A172 (cell line): ENCODE measurements at regions not wholly inside any gene's neighbourhood (a gene's known extent, or its start where the extent isn't known, plus 50 kb on each side); places are given as distances from the start of the nearest gene placed in this dataset.
"Not testable (repeated sequence)": the region's sequence is repeated elsewhere in the genome, so short reads cannot be mapped to it uniquely, and the experiment has no call there.

Experiments used
- DNase-seq: peaks from one replicate; pipeline ENCODE4 v3.0.0-alpha.2; 2015; ENCODE audit warnings: low spot score

DNA sequence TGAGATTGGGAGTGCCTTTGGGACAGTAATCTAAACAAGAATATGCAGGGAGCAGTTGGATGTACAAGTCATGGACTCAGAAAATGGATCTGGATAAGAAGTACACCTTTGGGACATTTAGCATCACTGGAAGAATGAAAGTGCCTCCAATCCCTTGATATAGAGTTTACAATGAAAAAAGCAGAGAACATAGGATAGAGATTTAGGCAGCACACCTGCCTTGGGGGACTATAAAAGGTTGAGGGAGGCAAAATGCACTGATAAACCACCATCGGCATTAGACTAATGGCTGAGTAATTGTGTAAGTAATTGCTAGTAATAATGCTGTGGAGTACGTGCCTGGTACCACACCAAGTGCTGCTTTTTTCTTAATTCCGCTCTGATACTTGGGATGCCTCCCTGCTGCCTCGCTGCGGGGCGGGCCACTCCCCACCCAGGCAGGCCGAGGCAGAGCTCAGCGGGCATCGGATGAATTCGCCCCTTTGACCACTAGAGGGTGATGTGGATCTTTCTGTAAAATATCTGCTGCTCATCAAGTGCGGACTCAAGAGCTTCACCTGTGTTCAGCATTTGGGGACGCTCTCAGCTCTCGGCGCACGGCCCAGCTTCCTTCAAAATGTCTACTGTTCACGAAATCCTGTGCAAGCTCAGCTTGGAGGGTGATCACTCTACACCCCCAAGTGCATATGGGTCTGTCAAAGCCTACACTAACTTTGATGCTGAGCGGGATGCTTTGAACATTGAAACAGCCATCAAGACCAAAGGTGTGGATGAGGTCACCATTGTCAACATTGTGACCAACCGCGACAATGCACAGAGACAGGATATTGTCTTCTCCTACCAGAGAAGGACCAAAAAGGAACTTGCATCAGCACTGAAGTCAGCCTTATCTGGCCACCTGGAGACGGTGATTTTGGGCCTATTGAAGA lies 99.9 kb downstream of the ANKRD18B start:
- peak; percentile 68 for DNase-seq

DNA sequence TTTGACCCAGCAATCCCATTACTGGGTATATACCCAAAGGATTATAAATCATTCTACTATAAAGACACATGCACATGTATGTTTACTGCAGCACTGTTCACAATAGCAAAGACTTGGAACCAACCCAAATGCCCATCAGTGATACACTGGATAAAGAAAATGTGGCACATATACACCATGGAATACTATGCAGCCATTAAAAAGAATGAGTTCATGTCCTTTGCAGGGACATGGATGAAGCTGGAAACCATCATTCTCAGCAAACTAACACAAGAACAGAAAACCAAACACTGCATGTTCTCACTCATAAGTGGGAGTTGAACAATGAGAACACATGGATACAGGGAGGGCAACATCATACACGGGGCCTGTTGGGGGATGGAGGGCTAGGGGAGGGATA lies 104.3 kb downstream of the ANKRD18B start:
- DNase-seq = not testable (repeated sequence)

DNA sequence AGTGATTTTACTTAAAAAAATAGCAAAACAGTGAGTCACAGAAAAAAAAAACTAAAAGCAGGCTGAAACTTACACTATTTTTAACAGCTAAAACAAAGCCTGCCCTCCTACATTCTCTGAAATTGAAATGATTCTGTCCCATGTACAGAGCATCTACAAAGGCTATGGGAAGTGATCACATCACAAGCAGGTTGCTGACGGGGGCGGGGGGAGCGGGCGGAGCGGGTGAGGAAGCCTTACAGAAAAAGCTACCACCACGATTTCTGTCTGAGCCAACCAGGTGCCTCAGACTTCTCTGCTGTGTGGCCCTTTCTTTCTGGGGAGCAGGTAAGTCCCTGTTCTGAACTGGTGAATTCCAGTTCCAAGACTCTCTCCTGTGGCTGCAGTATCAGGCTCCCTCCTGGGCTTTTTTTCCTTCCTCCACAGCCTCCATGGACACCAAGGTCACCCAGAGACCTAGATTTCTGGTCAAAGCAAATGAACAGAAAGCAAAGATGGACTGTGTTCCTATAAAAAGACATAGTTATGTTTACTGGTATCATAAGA lies 104.9 kb downstream of the ANKRD18B start:
- no peak for DNase-seq

DNA sequence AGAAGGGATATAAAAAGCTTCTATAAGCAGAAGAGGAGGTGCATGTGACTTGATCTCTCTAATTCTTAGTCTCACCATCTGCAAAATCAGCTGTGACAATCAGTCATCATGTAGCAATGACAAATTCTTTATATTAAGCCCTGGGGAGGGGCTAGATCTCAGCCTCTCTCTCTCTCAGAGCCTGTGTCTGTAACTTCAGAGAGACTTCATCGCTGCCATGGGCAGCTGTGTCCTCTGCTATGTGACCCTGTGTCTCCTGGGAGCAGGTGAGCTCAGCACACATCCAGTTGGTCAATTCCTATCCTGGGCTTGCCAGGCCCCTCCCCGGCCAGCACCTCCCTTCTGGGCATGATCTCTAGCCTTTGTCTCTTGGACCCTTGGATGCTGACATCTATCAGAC lies 109.6 kb downstream of the ANKRD18B start:
- no peak for DNase-seq

DNA sequence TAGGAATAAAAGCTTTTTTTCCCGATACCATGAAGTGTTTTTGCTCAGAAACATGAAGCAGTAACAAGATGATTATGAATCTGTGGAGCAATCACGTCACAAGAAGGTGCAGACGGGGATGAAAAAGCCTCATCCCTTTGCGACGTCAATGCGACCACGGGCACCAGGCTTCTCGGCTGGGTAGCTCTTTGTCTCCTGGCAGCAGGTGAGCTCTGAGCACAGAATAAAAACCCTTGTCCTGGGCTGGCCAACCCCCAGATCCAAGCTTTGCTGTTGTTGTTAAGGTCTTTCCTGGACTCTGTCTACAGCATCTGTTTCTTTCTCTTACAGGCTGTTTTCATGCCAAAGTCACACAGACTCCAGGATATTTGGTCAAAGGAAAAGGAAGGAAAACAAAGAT lies 113.8 kb downstream of the ANKRD18B start:
- DNase-seq = no peak

DNA sequence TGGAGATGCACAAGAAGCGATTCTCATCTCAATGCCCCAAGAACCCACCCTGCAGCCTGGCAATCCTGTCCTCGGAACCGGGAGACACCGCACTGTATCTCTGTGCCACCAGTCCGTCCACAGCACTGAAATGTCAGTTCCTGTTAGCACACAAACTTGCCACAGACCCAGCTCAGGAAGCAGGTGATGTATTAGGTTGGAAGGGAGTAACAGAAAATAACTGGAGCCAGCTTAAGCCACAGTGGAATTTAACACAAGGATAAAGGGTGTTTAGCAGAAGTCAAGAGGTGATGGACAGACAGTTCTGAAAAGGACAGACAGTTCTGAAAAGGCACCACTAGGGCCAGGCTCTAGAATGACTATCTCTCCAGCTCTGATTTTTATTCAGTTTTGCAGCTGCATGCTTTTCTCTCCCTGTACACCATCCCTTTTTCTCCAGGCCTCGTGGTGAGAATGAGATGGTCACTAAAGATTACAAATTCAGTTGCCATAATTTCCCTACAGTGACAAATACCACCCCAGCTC lies 114.4 kb downstream of the ANKRD18B start:
- DNase-seq = no peak

DNA sequence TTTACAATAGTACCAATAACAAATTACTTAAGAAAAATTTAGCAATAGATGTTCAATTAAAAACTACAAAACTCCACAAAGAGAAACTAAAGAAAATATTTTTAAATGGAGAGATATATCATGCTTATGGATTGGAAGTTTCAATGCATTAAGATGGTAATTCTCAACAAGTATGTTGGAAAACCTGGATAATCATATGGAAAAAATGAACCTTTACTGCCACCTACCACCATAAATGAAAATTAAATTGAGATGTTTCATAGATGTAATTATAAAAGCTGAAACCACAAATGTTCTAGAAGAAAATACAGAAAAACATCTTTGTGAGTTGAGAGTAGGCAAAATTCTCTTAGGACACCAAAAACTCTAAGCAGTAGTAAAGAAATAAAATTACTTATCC lies 121.7 kb downstream of the ANKRD18B start:
- DNase-seq = no peak

DNA sequence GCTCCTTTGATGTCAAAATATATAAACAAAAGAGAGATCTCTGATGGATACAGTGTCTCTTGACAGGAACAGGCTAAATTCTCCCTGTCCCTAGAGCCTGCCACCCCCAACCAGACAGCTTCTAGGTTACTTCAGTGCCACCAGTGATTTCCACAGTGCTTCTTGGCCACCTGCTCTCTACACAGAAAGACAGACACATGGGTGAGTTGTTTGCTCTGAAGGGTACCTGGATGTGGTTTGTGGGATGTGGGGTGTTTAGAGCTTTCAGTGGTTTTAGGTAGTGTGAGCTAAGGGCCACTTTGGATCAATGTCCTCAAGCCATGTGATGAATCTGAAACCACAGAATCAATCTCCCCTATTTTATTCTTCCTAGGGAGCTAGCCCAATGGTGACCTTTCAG lies 125.4 kb downstream of the ANKRD18B start:
- no peak for DNase-seq

DNA sequence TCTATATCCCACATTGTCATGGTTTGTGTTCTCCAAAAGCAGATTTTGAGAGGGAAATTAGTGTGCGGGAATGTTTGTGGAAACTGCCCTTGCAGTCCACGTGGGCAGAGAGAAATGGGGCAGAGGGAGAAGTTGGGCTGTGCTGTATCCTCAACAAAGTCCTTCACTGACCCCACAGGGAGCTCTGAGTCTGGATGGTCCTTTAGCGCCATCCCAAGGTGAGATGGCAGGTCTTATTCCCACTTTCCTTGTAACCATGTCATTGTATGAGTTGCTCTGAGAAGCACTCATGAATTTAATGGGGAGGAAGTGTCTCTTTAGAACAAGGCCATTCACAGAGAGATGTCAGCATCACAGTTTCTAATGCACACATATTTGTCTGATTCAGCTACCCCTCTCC lies 127.1 kb downstream of the ANKRD18B start:
- no peak for DNase-seq

DNA sequence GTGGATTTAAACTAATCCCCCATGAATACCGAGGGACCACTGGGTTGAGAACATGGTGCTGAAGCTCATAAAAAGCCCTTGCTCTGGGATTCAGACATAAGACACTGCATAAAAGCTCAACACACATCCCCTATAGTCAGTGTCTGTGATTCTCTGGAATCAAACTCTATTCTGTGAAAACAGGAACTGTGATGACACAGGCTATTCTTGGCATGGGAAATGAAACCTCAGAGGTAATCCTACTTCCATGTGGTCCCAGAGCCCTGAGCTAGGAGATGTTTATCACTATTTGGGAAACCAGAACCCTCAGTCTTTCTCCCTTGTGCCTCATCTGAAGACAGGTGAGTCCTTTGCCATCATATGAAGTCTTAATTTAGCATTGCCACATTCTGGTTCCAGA lies 135.4 kb upstream of the PRSS3 start:
- no peak for DNase-seq

DNA sequence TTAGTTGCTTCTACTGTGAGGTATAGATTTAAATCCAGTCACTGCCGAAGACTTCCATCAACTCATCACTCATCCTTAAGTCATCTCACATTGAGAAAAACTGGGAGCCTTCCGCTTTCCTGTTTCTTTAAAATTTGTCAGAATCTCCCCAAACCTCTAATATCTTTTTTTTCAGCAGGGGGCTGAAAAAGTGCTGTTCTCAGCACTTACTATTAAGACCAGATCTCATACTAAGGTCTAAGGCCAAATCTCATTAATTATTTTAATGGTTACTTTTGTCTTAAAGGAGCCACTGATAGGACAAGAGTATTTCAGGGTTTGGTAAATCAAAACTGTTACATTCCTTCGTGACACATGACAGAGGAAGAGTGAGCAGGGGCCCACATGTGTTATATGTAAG lies 134.6 kb upstream of the PRSS3 start:
- no peak for DNase-seq

DNA sequence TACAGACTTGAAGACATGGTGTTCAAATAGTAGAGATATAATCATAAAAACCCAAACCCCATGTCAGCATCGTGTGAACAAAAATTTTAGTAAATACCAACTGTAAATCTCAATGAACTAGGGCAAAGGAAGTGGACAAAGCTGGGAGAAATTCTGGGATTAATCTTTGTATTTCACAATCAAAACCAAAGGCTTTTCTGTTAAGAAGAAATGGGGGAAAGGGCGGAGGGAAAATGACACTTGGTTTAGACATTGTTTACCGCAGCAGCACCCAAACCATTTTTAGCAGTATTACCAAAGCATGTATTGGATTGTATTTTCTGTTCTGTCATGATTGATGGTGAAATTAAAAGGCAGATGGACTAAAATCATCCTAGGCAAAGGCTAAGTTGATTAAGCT lies 134.2 kb upstream of the PRSS3 start:
- no peak for DNase-seq

DNA sequence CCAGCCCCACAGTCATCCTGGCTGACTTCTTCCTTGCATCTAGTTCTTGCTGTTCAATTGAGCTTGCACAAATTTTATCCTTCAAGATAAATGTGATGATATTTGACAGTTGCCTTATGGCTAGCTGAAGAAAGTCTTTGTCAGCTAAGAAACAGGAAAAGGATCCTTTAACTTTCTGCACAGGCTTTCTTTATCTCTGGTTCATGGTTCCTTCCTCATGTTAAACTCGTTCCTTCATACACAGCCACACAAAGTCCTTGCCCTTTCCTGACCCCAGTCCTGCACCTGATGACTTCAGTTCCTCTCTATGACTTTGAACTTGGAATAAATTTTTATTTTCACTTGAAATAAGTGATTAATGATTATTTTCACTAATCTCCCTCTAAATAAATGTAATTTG lies 132.5 kb upstream of the PRSS3 start:
- no peak for DNase-seq

DNA sequence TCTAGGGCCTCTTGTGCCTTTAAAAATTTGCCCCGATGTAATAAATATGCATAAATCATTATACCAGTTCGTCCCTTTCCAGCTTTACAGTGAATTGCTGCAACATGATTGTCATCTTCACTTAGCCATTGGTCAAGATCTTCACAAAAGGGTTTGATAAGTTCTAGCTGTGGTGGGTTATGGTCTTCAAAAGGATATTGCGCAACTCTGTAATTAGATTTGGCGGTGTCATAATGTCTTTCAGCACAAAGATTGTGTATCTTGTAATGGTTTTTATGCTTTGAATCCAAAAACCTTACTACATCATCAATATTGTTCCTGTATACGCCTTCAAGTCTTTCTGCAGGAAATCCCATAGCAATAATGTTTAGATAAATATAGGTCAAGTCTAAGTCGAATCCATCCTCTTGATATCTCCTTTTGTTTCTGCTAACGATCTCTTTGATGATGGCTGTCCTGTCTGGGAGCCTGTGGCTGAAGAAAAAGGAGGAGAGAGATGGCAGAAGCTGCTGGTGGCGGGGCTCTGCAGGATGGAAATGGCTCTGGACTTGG lies 119.1 kb upstream of the PRSS3 start:
- not testable (repeated sequence) for DNase-seq

DNA sequence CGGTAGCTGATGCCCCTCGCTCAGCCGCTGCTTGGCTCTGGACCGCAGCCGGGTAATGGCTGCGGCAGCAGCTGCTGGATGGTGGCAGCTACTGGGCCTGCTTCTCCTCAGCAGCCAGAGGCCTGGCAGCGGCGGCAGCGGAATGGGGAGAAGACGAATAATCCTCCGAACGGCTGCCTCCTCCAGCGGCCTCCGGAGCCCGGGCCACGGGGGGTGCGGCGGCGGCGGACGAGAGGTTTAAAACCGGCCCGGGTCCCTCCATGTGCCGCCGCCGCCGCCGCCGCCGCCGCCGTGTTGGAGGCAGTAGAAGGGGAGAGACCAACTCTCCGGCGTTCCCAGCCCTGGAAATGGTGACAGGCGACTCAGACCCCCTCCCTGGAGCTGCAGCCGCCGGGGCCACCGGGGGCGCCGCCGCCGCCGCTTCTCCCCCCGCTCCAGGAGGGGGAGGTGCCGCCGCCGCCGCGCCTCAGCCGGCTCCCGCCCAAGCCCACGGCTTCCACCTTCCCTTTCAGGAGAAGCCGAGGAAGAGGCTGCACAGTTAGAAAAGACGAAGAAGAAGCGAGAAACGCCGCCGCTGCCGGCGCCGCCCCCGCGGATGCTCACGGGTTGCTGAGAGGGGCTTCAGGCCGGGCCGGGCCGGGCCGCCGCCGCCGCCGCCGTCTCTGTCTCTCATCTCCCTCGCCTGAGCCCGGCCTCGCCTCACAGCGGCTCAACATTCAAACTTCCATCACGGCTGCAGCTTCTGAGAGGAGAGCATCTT lies 118.4 kb upstream of the PRSS3 start:
- no peak for DNase-seq

DNA sequence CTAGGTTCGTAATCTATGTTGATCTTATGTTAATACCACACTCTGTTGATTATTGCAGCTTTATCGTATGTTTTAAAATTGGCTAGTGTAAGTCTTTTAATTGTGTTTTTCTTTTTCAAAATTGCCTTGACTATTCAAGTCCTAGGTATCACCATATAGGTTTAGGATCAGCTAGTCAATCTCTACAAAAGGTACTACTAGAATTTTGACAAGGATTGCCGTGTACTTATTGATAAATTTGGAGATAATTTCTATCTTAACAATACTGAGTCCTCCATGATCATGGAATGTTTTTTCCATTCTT lies 117.9 kb upstream of the PRSS3 start:
- DNase-seq = no peak

DNA sequence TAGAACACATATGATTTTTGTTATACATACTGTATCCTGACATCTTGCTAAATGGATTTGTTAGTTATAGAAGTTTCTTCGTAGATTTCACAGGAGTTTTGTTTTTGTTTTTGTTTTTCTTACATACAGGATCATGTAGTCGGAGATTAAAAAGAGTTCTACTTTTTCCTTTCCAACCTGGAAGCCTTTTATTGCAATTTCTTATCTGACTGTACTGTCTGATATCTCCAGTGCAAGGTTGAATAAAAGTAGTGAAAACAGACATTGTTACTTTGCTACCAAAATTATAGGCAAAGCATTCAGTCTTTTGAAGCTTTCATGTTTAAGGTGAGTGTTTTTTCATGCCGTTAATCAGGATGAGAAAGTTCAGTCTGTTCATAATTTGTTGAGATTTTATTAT lies 117.4 kb upstream of the PRSS3 start:
- no peak for DNase-seq

DNA sequence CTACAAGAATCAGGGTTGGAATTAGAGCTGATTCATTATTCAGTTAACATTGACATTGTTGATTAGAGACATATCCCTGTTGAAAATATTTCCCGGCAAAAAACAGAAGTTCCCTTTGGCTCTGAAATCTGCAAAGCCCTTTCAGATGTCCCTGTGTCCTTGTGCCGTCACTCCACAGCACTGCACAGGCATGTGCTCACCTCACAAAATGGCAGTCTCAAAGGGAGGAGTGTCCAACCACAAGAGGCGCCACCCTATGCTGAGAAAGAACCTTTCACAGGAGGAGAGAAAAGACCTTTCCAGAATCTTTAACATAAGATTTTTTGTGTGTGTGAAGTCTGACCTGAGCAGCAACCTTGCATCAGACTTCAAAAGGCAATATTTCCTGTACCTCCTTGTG lies 112.8 kb upstream of the PRSS3 start:
- DNase-seq = no peak

DNA sequence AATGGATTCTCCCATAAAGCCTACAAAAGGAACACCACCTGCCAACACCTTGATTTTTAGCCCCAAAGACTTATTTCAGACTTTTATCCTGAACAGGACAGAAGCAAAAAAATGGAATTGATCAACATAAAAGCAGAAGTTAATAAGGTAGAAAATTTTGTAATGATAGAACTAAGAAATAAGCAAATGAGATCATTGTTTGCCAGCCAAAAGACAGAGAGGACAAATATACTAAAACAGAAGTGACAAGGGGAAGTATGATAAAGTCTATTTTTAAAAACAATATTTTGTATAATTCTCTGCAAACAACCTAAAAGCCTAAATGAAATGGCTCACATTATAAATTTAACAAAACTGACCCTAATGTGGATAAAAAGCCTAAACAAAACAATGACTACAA lies 110.5 kb upstream of the PRSS3 start:
- DNase-seq = no peak

DNA sequence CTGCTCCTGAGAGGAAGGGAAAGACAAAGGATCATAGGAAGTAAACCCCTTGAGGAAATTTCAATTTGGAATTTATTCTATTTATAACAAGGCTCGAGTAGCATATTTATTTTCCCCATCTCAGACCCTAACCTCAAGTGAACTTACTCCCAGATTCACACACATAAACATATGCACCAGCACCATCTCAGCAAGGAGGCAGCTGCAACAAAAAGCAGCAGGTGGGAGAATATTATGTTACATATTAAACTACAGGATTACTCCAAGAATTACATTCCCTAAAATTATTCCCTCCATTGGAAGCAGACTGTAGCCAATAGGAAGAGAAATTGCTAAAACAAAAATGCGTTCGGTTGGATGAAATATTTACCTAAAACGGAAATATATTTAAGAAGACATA lies 108.4 kb upstream of the PRSS3 start:
- DNase-seq = no peak

DNA sequence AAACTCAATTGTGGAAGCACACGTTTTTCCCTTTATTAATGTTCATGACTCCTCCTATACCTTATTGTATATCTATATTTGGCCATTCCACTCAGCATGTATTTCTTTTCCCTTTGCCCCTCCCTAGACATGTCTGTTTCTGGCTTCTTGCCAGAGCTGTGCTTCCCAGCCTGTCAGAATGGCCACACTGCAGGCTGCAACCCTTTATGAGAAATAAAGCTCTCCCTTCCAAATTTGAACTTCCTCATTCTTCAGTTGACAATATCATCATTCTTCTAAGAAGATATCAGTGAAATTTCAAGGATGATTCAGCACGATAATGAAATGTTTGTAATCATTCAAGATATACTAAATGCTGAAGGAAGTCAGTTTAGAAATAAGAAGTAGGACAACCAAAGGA lies 107.6 kb upstream of the PRSS3 start:
- DNase-seq = no peak

DNA sequence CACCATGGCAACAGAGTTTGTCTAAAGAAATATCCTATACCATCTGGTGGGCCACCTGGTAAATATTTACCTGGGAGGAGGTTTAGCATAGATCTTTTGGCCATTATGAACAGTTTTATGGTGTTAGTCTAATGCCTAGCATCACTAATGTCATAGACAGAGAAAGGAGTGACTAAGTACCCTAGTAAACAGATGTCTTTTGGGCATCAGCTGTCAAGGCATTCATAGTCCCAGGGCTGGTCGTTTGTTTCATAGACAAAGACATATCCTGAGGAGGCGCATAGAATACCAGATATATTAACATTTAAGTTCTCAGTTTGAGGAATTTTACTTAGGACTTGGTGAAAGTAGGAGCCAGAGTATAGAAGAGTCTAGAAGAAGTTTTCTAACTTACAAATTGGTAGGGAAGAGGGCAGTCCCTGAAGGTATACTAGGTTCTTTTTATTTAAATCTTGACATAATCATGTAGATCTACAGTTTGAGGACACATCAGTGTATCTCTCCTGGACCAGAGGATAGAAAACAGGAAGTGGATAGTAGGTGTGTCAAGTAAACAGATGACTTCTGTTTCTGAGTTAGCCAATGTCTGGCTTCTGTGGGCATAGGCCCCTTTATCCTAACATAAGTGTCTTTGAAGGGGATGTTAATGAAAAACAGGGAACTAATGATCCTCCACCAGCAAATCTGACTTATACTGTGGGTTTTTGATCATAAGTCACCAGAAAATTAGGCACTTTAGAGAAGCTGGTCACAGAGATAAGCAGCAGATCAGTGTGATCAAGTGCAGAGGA lies 105.0 kb upstream of the PRSS3 start:
- DNase-seq = no peak
